ENCODE measurements at regions not wholly inside any gene's neighbourhood (a gene's known extent, or its start where the extent isn't known, plus 50 kb on each side); places are given as distances from the start of the nearest gene placed in this dataset.

GRCh38 chr15:67892559-67893377, 52.9 kb upstream of the RNU6-1 start:
- DNase-seq, result no peak

DNA sequence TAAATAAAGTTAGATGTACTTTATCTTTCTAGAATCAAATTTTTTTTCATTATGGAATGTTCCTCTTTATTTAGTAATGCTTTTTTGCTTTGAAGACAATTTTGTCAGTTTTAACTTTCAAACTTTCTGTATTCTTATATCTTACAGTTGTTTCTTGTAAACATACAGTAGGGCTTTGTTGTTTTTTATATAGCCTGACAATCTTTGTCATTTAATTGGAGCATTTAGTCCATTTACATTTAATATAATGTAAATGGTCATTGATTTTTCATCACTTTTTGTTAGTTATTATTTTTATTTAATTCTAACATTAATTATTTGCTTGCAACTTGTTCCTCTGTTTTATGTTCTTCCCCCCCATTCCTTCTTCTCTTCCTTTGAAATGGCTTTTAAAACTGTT, 55.4 kb upstream of the RNU6-1 start:
- no peak for DNase-seq

DNA sequence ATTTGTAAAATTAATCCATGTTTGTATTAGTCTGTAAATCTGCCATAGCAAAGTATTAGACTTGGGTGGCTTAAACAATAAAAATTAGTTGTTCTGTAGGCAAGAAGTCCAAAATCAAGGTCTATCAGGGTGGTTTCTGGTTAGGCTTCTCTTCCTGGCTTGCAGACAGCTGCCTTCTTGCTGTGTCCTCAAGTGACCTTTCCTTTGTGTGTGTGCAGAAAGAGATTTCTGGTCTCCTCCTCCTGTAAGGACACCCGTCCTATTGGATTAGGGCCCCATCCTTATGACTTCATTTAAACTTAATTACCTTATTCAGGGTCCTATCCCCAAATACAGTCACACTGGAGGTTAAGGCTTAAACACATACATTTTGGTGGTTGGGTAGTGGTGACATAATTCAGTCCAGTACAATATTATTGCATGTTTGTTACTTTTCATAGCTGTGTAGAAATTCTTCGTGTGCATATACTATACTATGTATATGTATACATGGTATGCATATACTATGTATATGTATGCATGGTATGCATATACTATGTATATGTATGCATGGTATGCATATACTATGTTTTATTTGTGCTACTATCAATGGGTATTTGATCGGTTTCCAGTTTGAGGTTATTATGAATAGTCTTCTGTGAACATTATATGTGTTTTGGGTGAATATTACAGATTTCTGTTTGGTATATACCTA, 57.9 kb upstream of the RNU6-1 start:
- DNase-seq, result no peak

DNA sequence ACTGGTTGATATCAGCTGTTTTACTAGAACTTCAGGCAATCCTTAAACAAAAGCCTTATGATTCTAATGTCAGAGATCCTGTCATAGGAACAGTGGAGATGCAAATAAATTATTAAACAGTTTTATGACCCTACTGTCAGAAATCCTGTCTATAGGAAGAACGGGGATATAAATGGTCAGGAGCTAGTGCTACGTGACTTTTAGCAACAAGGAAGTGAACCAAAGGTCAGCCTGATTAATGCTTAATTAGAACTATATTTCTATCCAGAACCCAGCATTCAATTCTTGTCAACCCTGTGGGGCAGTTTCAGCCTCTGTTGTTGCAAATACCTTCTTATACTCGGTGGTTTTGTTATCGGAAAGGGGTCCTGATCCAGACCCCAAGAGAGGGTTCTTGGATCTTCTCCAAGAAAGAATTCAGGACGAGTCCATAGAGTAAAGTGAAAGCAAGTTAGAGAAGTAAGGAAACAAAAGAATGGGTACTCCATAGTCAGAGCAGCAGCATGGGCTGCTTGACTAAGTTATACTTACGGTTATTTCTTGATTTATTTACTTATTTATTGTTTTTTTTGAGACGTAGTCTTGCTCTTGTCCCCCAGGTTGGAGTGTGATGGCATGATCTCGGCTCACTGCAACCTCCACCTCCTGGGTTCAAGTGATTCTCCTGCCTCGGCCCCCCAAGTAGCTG, 59.9 kb upstream of the RNU6-1 start:
- no peak for DNase-seq

DNA sequence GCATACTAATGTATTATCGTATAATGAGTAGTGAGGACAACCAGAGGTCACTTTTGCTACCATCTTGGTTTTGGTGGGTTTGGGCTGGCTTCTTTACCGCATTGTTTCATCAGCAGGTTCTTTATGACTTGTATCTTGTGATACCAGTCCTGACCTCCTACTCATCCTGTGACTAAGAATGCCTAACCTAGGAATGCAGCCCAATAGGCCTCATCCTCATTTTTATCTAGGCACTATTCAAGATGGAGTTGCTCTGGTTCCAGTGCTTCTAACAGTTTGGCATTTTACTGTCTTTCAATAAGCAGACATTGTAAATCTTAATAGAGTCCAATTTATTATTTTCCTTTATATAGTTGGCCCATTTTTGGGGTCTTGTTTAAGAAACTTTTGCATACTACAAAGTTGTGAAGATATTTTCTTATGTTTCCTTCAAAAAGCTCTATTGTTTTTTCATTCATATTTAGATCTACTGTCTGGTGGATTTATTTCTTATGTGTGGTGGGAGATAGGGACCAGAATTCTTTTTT, 60.8 kb upstream of the RNU6-1 start:
- no peak for DNase-seq

DNA sequence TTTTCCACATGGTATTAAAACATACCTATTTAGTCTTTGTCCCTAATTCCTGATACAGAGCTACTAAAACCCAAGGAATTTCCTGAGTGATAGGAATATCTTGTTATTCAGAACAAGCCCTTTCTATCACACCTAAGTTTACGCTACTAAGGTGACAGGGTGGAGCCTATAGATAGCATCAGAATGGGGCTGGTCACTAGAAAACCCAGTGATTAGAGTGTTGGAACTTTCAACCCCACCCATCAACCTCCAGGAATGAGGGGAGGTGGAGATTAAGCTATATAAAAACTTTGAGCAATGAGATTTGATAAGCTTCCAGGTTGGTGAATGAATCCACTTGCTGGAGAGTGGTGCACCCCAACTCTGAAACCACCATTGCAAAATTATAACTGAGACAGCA, 62.1 kb upstream of the RNU6-1 start:
- DNase-seq, result no peak

GRCh38 chr15:67902579-67903009, 62.7 kb upstream of the RNU6-1 start:
- DNase-seq, result no peak

- DNase-seq, result no peak
Observed at GRCh38 chr15:67903708-67904107, 63.9 kb upstream of the RNU6-1 start.

- DNase-seq, result no peak
Observed at GRCh38 chr15:67905628-67906027, 65.8 kb upstream of the RNU6-1 start.

DNA sequence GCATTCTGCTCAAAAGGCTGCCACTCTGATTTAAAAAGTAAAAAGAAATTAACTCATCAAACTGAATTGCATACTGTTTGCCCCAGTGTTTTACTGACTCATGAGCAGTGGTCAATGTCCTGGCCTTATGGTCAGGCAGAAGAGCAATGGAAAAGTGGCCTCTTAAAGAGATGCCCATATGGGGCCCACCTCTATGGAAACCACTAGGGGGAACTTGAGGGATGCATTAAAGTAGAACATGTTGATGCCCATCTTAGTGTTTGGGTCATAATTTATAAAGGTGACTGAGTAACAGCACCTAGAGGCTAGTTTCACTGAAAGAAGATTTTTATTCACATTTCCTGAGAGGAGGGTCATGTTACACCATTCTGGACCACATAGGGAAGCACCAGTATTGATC, 66.5 kb upstream of the RNU6-1 start:
- no peak for DNase-seq

DNA sequence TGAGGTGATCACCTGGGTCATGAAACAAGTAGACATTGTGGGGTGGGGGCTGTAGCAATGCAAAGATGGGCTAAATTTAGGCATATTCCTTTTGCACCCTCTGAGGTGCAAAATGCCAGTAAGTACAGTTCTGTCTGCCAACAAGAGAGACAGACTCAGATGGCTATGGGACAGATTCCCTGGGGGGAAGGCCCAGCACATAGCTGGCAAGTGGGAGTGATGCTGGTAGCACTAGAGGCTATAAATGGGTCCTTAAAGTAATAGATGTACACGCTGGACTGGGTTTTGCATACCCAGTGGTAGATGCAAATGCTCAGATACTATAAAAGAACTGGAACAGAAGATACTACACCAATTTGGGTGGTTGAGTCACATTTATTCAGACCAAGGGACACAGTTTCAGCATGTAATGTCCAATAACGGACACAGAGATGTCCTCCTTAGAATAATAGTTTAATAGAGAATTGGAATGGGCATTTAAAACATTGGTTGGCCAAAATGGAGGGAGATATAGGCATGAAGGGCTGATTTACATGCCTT, 67.4 kb upstream of the RNU6-1 start:
- no peak for DNase-seq

- no peak for DNase-seq
Observed at GRCh38 chr15:67908756-67909155, 68.9 kb upstream of the RNU6-1 start.

DNA sequence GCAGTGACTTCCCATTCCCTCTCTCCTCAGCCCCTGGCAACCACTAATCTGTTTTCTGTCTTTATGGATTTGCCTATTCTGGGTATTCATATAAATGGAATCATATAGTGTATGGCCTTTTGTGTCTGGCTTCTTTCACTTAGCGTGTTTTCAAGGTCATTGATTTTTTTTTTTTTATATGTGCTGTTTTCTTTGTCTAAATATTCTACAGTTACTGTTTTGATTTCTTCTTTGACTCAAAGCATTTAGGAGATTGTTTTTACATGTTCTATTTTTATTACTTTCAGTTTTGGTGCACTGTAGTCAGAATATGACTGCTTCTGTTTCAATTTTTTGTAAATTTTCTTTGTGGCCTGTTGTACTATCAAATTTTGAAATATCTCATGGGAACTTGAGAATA, 71.9 kb upstream of the RNU6-1 start:
- DNase-seq, result no peak

- DNase-seq, result no peak
Observed at GRCh38 chr15:67914028-67914427, 74.2 kb upstream of the RNU6-1 start.

DNA sequence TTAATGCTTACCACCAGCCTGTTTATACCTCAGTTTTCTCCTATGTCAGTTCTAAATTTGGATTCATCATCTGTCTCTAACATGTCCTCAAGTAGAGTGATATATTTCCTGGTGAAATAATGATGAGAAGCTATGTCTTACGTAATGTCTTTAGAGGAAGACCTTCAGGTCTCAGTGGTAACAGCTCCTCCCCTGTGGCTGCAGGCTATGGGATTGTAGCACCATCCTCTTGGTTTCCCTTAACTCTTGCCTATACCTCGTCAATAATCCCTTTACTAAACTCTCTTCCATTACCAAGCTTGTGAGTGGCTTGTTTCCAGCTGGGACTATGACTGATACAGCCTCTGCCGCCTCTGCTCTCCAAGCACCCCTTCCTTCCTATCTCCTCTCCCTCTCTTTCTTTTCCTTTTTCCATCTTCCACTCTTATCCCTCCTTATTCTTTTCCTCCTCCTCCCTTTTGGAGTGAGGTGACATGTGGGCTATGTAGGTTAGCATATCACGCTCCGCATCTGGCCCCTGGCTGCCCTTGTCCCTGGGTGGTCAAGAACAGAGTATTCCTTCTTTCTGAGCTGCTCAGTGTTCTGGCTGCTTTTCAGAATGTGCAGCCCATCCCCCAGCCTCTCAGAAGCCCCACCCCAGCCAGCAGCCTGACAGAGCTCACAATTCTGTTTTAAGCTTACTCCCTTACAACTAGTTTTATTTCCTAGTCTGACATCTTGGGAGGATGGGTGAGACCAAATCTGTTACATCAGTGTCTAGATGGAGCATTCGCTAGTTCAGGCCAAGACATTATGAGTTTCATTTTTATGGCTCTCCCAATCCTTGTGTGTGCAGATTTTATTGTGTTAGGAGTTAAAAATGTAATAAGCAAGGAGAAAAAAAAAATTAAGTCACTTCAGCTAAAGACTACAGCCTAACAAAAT, 75.0 kb upstream of the RNU6-1 start:
- no peak for DNase-seq

DNA sequence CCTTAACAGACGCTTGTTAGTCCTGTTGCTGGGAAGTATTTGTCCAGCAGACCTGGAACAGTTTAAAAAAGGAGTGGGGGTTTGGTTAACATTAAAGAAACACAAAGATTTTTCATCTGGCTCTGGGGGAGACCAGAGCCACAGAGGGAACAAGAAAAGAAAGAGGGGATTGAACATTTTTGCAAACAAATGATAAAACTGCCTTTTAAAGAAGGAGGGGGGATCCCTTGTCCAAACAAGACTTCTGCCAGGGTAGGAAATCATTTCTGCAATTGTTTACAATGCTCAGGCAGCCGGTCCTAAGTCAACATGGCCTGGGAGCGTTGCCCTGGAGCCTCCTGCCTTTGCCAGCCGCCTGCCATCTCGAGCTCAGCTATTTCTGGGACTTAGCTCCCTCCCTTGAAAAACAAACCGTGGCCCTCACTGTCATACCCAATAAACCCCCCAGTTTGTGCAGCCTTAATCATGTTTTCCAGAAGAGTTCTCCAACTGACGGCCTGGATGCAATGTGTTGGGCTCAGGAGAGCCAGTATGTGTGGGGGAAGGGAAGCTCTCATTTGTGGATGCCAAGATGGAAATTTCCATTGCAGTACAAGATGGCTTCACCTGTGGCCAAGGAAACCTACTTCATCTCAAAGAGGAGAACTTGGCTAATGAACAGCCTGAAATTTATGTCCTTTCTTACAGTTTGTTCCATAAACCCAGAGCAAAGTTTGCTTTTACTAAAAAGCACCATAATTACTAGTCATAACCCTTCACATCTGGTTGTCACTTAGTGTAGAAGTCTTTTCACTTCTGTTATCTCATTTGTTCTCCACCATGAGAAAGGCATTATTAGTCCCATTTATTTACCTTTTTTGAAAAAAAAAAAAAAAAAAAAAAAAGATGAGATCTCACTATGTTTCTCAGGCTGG, 75.9 kb upstream of the RNU6-1 start:
- peak; percentile 36 to 49 for DNase-seq

DNA sequence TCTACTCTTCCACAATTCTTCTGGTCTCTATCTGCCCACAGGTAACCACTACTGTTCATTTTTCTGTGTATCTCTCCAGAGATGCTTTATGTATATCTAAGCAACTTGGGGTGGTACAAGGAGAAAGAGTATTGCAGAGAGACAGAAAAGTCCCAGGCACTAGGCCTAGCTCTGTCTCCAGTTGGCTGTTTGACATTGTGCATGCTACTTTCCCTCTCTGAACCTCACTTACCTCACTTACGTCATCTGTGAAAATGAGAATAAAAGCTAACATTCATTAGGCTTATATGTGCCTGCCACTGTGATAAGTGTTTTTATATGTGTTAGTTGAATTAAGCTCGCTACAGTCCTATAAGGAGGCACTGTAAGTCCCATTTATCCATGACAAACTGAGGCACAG, 76.7 kb upstream of the RNU6-1 start:
- no peak for DNase-seq

- DNase-seq, result peak; percentile 24 to 39
Observed at GRCh38 chr15:67917037-67917436, 77.2 kb upstream of the RNU6-1 start.

GRCh38 chr15:67917636-67918035, 77.8 kb upstream of the RNU6-1 start:
- DNase-seq, result no peak

DNA sequence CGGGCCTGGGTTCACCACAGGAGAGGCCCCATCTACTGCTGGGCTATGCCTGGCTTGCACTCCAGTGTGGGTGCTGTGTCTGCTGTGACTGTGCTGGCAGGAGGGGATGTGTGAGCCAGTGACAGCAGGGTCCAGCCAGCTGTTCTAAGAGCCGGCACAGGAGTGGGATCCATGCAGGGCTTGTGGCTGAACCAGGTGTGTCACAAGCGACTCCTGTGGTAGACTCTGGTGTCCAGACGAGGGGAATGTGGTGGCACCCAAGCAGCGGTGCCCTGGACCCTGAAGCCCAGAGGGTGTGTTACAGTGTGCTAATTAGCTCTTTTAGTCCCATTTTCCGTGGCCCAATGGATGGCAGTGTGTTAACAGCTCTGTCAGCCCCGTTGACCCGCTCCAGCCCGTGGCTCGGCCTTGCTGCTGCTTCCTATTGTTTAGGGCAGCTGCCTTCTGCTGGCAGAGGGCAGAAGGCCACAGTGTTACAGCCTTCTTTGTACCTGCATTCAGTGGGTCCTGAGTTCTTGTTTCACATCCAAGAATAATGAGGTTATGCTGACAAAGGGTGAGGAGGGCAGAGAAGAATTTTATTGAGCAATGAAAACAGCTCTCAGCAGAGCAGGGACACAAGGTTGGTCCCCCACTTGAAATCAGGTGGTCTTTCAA, 78.5 kb upstream of the RNU6-1 start:
- DNase-seq, result no peak

All from cerebellar nuclear complex (tissue), 1 donor.